IMR-90 (cell line): ENCODE measurements at regions not wholly inside any gene's neighbourhood (a gene's known extent, or its start where the extent isn't known, plus 50 kb on each side); places are given as distances from the start of the nearest gene placed in this dataset.
"Not testable (repeated sequence)": the region's sequence is repeated elsewhere in the genome, so short reads cannot be mapped to it uniquely, and the experiment has no call there.

Source experiments
- ATAC-seq: fragments of 200-7000 bp; cut with Tn5 transposase; 2 replicates; pipeline ENCODE4 v1.9.1; 2020; ENCODE audit warnings: low read depth, mild to moderate bottlenecking, moderate library complexity
- BruUV-seq: library from RNA; stranded (reverse); fragments of 400-500 nt; replicated peaks from 2 replicates; lab custom pipeline; 2021; lab: Mats Ljungman, UMichigan
- CTCF ChIA-PET: fragments of 300-600 bp; formaldehyde crosslinking; extraction: SDS; loops from one replicate; lab custom pipeline; 2021; ENCODE audit warnings: antibody characterized with exemption; lab: Yijun Ruan, JAX
- POLR2A ChIA-PET: fragments of 300-600 bp; sonication (Branson Sonifier 250); formaldehyde crosslinking; loops from one replicate; lab custom pipeline; 2022; ENCODE audit warnings: antibody characterized with exemption; ENCODE audit not compliant: unreplicated experiment; lab: Charles Lee
- DNase-seq: peaks from one replicate; pipeline ENCODE4 v3.0.0; 2013
- H2AFZ ChIP-seq: replicated peaks from 2 replicates; pipeline ENCODE3; 2013; ENCODE audit warnings: low read length, mild to moderate bottlenecking; ENCODE audit not compliant: poor library complexity
- H2AK5ac ChIP-seq: 2 replicates; pipeline ENCODE4 v1.6.1; 2013; ENCODE audit warnings: low read depth, low read length, inconsistent platforms
- H2AK9ac ChIP-seq: replicated peaks from 2 replicates; pipeline ENCODE3; 2013; ENCODE audit warnings: mild to moderate bottlenecking, low read depth, low read length, moderate library complexity; ENCODE audit not compliant: poor library complexity
- H2BK120ac ChIP-seq: 2 replicates; pipeline ENCODE4 v1.6.1; 2013; ENCODE audit warnings: low read depth, low read length, inconsistent platforms
- H2BK15ac ChIP-seq: 3 replicates; pipeline ENCODE4 v1.6.1; 2013; ENCODE audit warnings: low read depth, low read length, inconsistent platforms
- H2BK20ac ChIP-seq: 2 replicates; pipeline ENCODE4 v1.6.1; 2013; ENCODE audit warnings: low read depth, mild to moderate bottlenecking, inconsistent platforms, low read length, moderate library complexity
- H2BK5ac ChIP-seq: 2 replicates; pipeline ENCODE4 v1.6.1; 2013; ENCODE audit warnings: mild to moderate bottlenecking, low read depth, low read length, inconsistent platforms; ENCODE audit not compliant: poor library complexity, severe bottlenecking
- H3K14ac ChIP-seq: replicated peaks from 2 replicates; pipeline ENCODE4 v1.6.1; 2013; ENCODE audit warnings: low read depth, low read length, inconsistent platforms
- H3K18ac ChIP-seq: 2 replicates; pipeline ENCODE4 v1.6.1; 2013; ENCODE audit warnings: low read depth, low read length, control low read depth
- H3K23ac ChIP-seq: 2 replicates; pipeline ENCODE4 v1.6.1; 2013; ENCODE audit warnings: low read depth, low read length, inconsistent platforms
- H3K27ac ChIP-seq: 2 replicates; pipeline ENCODE4 v1.5.1; 2013; ENCODE audit warnings: mild to moderate bottlenecking, control low read depth, low read length; ENCODE audit not compliant: insufficient read depth
- H3K27me3 ChIP-seq: 2 replicates; pipeline ENCODE4 v1.6.1; 2013; ENCODE audit warnings: low read length; ENCODE audit not compliant: control insufficient read depth, insufficient read depth
- H3K36me3 ChIP-seq: 2 replicates; pipeline ENCODE4 v1.6.1; 2013; ENCODE audit warnings: low read length, mixed read lengths; ENCODE audit not compliant: control insufficient read depth, insufficient read depth
- H3K4ac ChIP-seq: 2 replicates; pipeline ENCODE4 v1.6.1; 2013; ENCODE audit warnings: low read depth, low read length, inconsistent platforms
- H3K4me1 ChIP-seq: 2 replicates; pipeline ENCODE4 v1.6.1; 2013; ENCODE audit warnings: low read length, mixed read lengths; ENCODE audit not compliant: control insufficient read depth, insufficient read depth
- H3K4me2 ChIP-seq: 2 replicates; pipeline ENCODE4 v1.6.1; 2013; ENCODE audit warnings: low read depth, mild to moderate bottlenecking, control low read depth, low read length, moderate library complexity
- H3K4me3 ChIP-seq: 2 replicates; pipeline ENCODE4 v1.5.1; 2013; ENCODE audit warnings: low read depth, mild to moderate bottlenecking, control low read depth, low read length, moderate library complexity; ENCODE audit not compliant: insufficient read depth
- H3K56ac ChIP-seq: 2 replicates; pipeline ENCODE4 v1.6.1; 2013; ENCODE audit warnings: low read length, inconsistent platforms; ENCODE audit not compliant: insufficient read depth; ENCODE audit errors: extremely low read depth
- H3K79me1 ChIP-seq, 2 experiments: 2 replicates each; pipeline ENCODE4 v1.6.1; 2013; ENCODE audit warnings: low read length in 2 of 2, inconsistent platforms in 1 of 2, low read depth in 1 of 2
- H3K9ac ChIP-seq: 2 replicates; pipeline ENCODE4 v1.6.1; 2013; ENCODE audit warnings: low read depth, low read length, control low read depth
- H3K9me1 ChIP-seq: 2 replicates; pipeline ENCODE4 v1.6.1; 2013; ENCODE audit warnings: low read length, inconsistent platforms; ENCODE audit not compliant: insufficient read depth
- H3K9me3 ChIP-seq: 2 replicates; pipeline ENCODE4 v1.6.1; 2013; ENCODE audit warnings: low read length; ENCODE audit not compliant: control insufficient read depth, insufficient read depth
- H4K20me1 ChIP-seq: 2 replicates; pipeline ENCODE4 v1.6.1; 2013; ENCODE audit warnings: low read length, inconsistent platforms; ENCODE audit not compliant: insufficient read depth
- H4K5ac ChIP-seq: 2 replicates; pipeline ENCODE4 v1.6.1; 2013; ENCODE audit warnings: mild to moderate bottlenecking, low read depth, low read length, control low read depth
- H4K8ac ChIP-seq, 2 experiments: 2 replicates each; pipeline ENCODE4 v1.6.1; 2013; ENCODE audit warnings: low read depth in 2 of 2, low read length in 2 of 2, control low read depth in 1 of 2, inconsistent platforms in 1 of 2
- H4K91ac ChIP-seq: 2 replicates; pipeline ENCODE4 v1.6.1; 2013; ENCODE audit warnings: low read depth, low read length, inconsistent platforms; ENCODE audit not compliant: insufficient read depth
- BHLHE40 ChIP-seq: fragments of 150-350 bp; IDR thresholded peaks from 2 replicates; pipeline ENCODE4 v1.6.1; 2016; ENCODE audit warnings: mild to moderate bottlenecking, low read depth, low read length
- CEBPB ChIP-seq: IDR thresholded peaks from 2 replicates; pipeline ENCODE4 v1.6.1; 2012; ENCODE audit warnings: low read depth, low read length, improper control_type of control experiment
- MAZ ChIP-seq: IDR thresholded peaks from 2 replicates; pipeline ENCODE4 v1.6.1; 2012; ENCODE audit warnings: low read depth, mild to moderate bottlenecking, low read length, improper control_type of control experiment, moderate library complexity, borderline replicate concordance
- MXI1 ChIP-seq: IDR thresholded peaks from 2 replicates; pipeline ENCODE4 v1.6.1; 2012; ENCODE audit warnings: low read depth, mild to moderate bottlenecking, low read length, moderate library complexity, borderline replicate concordance
- SMC3 ChIP-seq: fragments of 150-350 bp; IDR thresholded peaks from 2 replicates; pipeline ENCODE4 v1.6.1; 2016; ENCODE audit warnings: low read depth, mild to moderate bottlenecking, antibody characterized with exemption, low read length, moderate library complexity
- WGBS, 2 experiments: methylation state at CpG; one replicate each; pipeline versions ENCODE4 v1.1.5 to v1.1.7; 2013; ENCODE audit warnings: missing lambda C conversion rate in 2 of 2; ENCODE audit not compliant: insufficient read length in 1 of 2; ENCODE audit errors: extremely low coverage in 2 of 2; 5-methylcytosine and 5-hydroxymethylcytosine counted together
- dilution Hi-C: fragments of 300-500 bp; cut with HindIII; formaldehyde crosslinking; loops from one replicate; pipeline ENCODE4 v1.14.3; 2018; ENCODE audit warnings: low sequenced_read_pairs; ENCODE audit not compliant: unreplicated experiment
- in situ Hi-C: fragments of 300-500 bp; cut with MboI; formaldehyde crosslinking; loops from 3 replicates; pipeline ENCODE4 v1.14.3; 2019; ENCODE audit warnings: low sequenced_read_pairs, inconsistent platforms, mixed read lengths
- intact Hi-C: fragments of 100-400 bp; cut with micrococcal nuclease; formaldehyde crosslinking; loops from 2 replicates; pipeline ENCODE4 v1.10.0; 2022

- Histone ChIP-seq H4K8ac (no peak overlapping the region), H2BK15ac (no peak overlapping the region), H2BK5ac (no peak overlapping the region), H3K9me1 (no peaks in the 10 kb centered on the region), H3K4ac (no peak overlapping the region), H2AFZ (no peak overlapping the region), H3K9ac (no peak overlapping the region), H3K4me1 (no peaks in the 10 kb centered on the region; the same call in 1 of the 2 replicates), H2AK9ac (no peak overlapping the region), H3K27ac (no peak overlapping the region), H4K20me1 (no peaks in the 10 kb centered on the region), H4K5ac (no peak overlapping the region), H4K91ac (no peak overlapping the region), H3K27me3 (no peaks in the 10 kb centered on the region), H2AK5ac (no peak overlapping the region), H3K23ac (no peak overlapping the region), H3K56ac (no peak overlapping the region), H3K14ac (no peak overlapping the region), H3K4me3 (no peak overlapping the region), H3K79me1 (no peaks in the 10 kb centered on the region), H2BK20ac (no peak overlapping the region), H2BK120ac (no peak overlapping the region), H3K36me3 (no peaks in the 10 kb centered on the region), H3K18ac (no peak overlapping the region), H3K4me2 (no peak overlapping the region), H3K9me3 (no peaks in the 10 kb centered on the region)
- no TSS peak for BruUV-seq
- dilution Hi-C loops: no loop called here
- POLR2A ChIA-PET: no interaction called here
- TF ChIP-seq MAZ: no peak
- TF ChIP-seq CEBPB: no peak
- TF ChIP-seq MXI1: no peak
- TF ChIP-seq SMC3: no peak
- TF ChIP-seq BHLHE40: no peak
- DNase-seq (no peak), ATAC-seq (no peak)
- intact Hi-C loops: no loop called here
- CTCF ChIA-PET: interaction anchor here (0.6 kb wide), 1 partner anchor 435 kb away, joined by 3 read pairs; no protein-coding TSS in a partner anchor
- in situ Hi-C loops: no loop called here
- 60% methylated on average over 2 of the region's 4 CpGs; no CpG with 5 or more reads in 1 of the 2 experiments for WGBS, 2 experiments
These were observed 117.7 kb upstream of the NR3C1 start for GRCh38 chr5:143521141-143521540.

- H2BK5ac ChIP-seq, H2AK9ac ChIP-seq, intact Hi-C loops, H4K91ac ChIP-seq, H3K4me1 ChIP-seq, in situ Hi-C loops, DNase-seq, CTCF ChIA-PET, H3K56ac ChIP-seq, H3K23ac ChIP-seq, H2AK5ac ChIP-seq, BruUV-seq, H3K18ac ChIP-seq, H2AFZ ChIP-seq, H3K36me3 ChIP-seq, H3K27me3 ChIP-seq, H3K4ac ChIP-seq, ATAC-seq, H3K27ac ChIP-seq, H2BK120ac ChIP-seq, H3K9me3 ChIP-seq, H3K79me1 ChIP-seq, H4K5ac ChIP-seq, H4K8ac ChIP-seq, H3K14ac ChIP-seq, H3K9ac ChIP-seq, H2BK15ac ChIP-seq, dilution Hi-C loops, H3K4me3 ChIP-seq, H3K9me1 ChIP-seq, H4K20me1 ChIP-seq, H3K4me2 ChIP-seq, H2BK20ac ChIP-seq: not testable (repeated sequence)
- WGBS, 2 experiments: 100% methylated on average over 1 of the region's 2 CpGs; no CpG with 5 or more reads in 1 of the 2 experiments
- POLR2A ChIA-PET: interaction anchor here (0.6 kb wide), 1 partner anchor 150 kb away, joined by 3 read pairs; no protein-coding TSS in a partner anchor
These were observed 115.7 kb upstream of the NR3C1 start for GRCh38 chr5:143519215-143519614.
